ENCODE measurements at regions not wholly inside any gene's neighbourhood (a gene's known extent, or its start where the extent isn't known, plus 50 kb on each side); places are given as distances from the start of the nearest gene placed in this dataset.
A peak's percentile ranks its signal among the peaks of the same experiment; 100 is the strongest.

DNA sequence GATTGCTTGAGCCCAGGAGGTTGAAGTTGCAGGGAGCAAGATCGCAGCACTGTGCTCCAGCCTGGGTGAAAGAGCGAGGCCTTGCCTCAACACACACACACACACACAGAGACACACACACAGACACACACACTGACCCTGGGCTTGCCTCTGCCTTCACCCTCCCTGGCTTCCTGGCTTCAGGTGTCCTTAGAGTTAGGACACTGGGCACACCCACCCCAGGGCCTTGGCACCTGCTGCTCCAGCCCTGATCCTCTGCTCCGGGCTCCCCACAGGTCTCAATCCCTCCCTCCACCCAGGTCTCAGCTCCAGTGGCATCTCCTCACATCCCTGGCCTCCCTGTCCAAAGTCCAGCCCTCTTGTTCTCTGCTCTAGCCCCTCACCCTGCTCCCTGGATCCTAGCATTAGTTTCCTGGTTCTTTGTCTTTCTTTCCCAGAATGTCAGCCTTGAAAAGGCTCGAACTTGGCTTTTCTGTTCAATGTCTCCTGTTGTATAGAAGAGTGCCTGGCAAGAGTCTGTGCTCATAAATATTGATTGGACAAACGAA is 212.9 kb downstream of the C9orf50 start:
- Histone ChIP-seq H3K4me3 (no peak overlapping the region), H3K36me3 (no peaks in the 10 kb centered on the region), H3K27me3 (no peaks in the 10 kb centered on the region), H3K4me1 (peaks cover 0 to 13% (median 7%) of the 10 kb centered on the region in 3 donors), H3K9me3 (no peaks in the 10 kb centered on the region), H3K27ac (peak overlapping the region in 1 of 4 donors; percentile 6)
- DNase-seq = peak in 2 of 6 donors; percentile 42 to 47
- FAIRE-seq = no peak
- intact Hi-C loops (cut with DNase I) = no loop called here
- TF ChIP-seq, protein P1, sequence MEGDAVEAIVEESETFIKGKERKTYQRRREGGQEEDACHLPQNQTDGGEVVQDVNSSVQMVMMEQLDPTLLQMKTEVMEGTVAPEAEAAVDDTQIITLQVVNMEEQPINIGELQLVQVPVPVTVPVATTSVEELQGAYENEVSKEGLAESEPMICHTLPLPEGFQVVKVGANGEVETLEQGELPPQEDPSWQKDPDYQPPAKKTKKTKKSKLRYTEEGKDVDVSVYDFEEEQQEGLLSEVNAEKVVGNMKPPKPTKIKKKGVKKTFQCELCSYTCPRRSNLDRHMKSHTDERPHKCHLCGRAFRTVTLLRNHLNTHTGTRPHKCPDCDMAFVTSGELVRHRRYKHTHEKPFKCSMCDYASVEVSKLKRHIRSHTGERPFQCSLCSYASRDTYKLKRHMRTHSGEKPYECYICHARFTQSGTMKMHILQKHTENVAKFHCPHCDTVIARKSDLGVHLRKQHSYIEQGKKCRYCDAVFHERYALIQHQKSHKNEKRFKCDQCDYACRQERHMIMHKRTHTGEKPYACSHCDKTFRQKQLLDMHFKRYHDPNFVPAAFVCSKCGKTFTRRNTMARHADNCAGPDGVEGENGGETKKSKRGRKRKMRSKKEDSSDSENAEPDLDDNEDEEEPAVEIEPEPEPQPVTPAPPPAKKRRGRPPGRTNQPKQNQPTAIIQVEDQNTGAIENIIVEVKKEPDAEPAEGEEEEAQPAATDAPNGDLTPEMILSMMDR (IDR thresholded peaks at IDR 0.05) = no peak
- ATAC-seq = no peak
- 62 to 65% methylated on average over 5 of the region's 5 CpGs for WGBS, 2 donors

DNA sequence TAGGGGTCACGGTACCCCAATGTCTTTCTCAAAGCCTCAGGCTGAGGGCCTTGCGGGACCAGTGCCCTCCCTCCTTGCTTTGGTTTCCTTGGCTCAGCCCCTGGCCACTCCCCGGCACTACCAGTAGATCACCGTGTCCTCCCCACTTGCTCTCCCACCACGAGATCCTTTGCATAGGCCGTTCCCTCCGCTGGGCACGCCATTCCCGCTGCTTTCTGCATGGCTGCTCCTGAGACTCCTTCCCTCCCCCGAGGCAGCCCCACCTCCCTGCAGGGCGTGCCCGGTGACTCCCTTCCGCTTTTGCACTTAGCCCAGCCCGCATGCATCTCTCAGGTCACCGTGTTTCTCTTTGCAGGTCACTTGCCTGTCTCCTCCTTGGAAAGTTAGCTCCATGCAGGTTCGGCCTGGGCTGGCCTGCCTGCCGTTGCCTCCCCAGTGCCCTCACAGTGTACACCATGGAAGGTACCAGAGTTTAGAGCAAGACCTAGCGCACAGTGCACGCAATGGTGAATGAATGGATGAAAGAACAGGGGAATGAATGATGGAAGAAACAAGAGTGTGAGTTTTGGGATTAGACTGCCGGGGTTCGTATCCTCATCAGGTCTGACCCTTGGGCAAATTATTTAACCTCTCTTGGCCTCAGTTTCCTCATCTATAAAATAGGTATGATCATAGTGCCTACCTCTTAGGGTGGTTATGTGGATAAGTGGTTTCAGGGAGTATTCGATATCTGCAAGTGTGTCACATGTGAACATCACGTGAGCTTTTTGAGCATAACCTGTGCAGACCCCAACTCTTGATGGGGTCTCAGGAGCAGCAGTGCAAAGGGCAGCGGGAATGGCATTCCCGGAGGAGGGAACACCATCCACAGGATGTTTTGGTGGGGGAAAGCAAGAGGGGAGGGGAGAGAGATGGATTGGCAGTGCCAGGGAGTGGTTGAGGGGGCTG is 214.3 kb downstream of the C9orf50 start:
- peak in 1 of 4 donors; percentile 27 for ATAC-seq
- Histone ChIP-seq H3K4me1 (peaks cover 0 to 7% (median 0%) of the 10 kb centered on the region in 3 donors), H3K27ac (no peak overlapping the region), H3K9me3 (no peaks in the 10 kb centered on the region), H3K4me3 (no peak overlapping the region), H3K27me3 (no peaks in the 10 kb centered on the region), H3K36me3 (no peaks in the 10 kb centered on the region)
- 87 to 89% methylated on average over 25 of the region's 25 CpGs for WGBS, 2 donors
- intact Hi-C loops (cut with DNase I) = no loop called here
- TF ChIP-seq, protein P1 (IDR thresholded peaks at IDR 0.05) = no peak
- peak in 2 of 6 donors; percentile 42 to 53 for DNase-seq
- FAIRE-seq = no peak

DNA sequence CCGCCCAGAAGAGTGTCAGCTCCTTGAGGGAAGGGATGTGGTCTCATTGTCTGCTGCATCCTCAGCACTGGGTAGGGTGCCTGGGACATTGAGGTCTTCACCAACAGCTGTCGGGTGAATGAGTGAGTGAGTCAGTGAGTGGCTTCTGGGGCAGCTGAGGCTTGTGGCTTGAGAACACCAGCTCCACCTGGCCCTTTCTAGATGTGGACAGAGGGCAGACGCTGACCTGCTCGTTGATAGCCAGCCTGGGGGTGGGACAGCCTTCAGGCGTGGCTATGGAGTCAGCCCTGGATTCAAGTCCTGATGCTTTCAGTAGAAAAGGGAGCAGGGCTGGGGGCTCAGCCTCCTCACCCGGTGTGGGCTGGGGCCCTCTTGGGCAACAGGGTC is 215.1 kb downstream of the C9orf50 start:
- 75 to 77% methylated on average over 6 of the region's 6 CpGs for WGBS, 2 donors
- Histone ChIP-seq H3K27ac (no peak overlapping the region), H3K4me1 (peaks cover 0 to 7% (median 0%) of the 10 kb centered on the region in 3 donors), H3K4me3 (no peak overlapping the region), H3K9me3 (no peaks in the 10 kb centered on the region), H3K36me3 (no peaks in the 10 kb centered on the region), H3K27me3 (no peaks in the 10 kb centered on the region)
- TF ChIP-seq, protein P1 (IDR thresholded peaks at IDR 0.05) = no peak
- intact Hi-C loops (cut with DNase I) = no loop called here
- ATAC-seq (no peak), FAIRE-seq (no peak), DNase-seq (peak in 2 of 6 donors; percentile 35 to 36)

DNA sequence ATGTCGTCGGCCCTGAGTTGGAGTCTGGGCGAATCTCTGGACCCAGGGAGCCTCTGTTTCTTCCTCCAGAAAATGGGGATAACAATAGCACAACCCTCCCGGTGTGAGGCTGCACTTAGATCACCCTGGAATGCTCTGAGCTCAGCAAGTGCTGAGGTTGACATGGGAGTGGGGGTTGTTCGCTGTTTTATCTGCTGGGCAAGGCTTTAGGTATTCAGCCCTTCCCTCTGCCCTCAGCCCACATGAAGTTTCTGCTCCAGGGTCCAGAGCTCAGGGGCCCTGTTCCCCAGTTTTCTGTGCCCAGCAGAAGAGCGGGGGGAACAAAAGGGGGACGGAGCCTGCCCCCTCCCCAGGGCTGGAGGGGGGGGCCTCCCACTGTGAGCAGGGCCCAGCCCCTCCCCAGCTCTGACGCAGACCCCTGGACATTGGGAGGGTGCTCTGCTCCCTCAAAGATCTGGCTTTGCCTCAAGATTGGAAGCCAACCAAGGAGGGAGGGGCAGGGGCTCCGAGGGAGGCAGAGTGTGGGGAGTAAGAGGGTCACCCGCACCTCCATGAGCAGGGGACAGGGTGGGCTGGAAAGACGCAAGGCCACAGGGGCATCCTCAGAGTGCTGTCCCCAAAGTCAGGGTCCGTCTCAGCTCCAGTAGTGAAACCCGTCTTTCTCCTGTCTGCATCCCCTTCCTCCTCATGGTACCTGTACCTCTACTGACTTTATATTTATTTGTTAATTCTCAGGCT is 215.6 kb downstream of the C9orf50 start:
- Histone ChIP-seq H3K27ac (no peak overlapping the region), H3K4me1 (peaks cover 0 to 7% (median 0%) of the 10 kb centered on the region in 3 donors), H3K27me3 (no peaks in the 10 kb centered on the region), H3K4me3 (no peak overlapping the region), H3K36me3 (no peaks in the 10 kb centered on the region), H3K9me3 (no peaks in the 10 kb centered on the region)
- WGBS, 2 donors = 59 to 62% methylated on average over 12 to 13 of the region's 13 CpGs
- TF ChIP-seq, protein P1 (IDR thresholded peaks at IDR 0.05) = no peak
- DNase-seq (peak in 2 of 6 donors; percentile 20 to 41), FAIRE-seq (no peak), ATAC-seq (no peak)
- intact Hi-C loops (cut with DNase I) = no loop called here
